ENCODE measurements at regions not wholly inside any gene's neighbourhood (a gene's known extent, or its start where the extent isn't known, plus 50 kb on each side); places are given as distances from the start of the nearest gene placed in this dataset.

DNA sequence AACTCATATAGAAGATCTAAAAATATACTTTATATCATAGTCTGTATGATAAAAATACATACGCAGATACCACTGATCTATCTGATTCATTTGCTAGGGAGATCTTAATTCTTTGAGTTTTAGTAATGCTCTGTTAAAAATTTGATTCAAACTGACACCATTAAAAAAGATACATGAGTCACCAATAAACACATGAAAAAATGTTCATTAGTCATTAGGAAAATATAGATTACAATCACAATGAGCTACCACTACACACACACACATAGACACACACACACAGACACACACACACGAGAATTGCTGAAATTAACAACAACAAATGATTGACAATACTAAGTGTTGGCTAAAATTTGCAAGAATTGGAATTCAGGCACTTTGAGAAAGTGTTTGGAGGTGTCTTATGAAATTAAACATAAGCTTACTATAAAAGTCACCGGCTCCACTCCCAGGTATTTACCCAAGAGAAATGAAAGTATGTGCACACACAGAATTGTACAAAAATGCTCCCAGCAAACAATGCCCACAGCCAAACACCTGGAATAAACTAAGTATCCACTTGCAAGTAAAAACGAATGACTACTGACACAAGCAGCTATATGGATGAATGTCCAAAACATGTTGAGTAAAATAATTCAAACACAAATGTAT, 117.7 kb upstream of the GGTLC1 start:
- DNase-seq (ENCODE audit: low read depth in 2 of 2): no peak

DNA sequence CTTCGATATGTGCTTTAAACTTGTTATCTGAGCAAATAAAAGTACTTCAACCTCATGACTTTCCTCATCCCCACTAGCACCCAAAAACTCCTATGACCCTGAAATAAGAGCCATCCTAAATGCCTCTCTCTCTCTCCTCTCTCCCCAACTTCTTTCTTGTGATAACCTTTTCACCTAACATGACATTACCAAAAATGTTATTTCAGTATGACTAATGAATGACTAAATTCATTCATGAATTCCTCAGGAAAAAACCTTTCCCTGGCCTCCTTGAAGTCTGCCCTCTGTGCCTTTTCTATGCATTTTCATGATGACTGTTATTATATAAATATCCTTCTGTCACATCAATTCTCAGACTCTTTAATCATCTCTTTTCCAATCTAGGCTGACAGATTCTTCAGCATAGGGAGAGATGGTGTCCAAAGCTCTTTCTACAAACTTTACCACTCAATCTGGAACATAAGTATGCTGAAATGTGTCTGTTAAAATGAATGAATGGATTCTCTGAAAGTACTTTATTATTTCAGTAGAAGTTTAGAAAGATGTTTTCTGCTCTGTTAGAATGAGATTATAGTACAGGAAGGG, 114.3 kb upstream of the GGTLC1 start:
- DNase-seq (ENCODE audit: low read depth in 2 of 2): no peak

DNA sequence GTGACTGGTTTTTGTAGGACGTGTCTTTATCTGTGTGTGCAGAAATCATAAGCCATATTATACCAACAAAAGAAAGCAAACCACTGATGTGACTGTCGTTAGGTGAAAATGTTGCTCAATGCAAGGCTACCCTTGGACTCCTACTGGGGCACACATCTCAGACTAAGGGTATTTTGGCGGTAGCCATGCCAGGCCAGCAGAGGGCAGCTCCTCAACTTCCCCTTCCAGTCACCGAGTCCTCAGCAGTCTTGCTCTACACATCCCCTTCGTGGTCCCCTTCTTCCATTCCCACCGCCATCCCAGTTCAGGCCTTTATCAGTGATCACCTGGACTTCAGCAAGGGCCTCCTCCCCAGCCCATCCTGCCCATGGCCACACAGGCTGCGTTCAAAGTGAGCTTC, 113.7 kb upstream of the GGTLC1 start:
- DNase-seq (ENCODE audit: low read depth in 2 of 2): no peak

DNA sequence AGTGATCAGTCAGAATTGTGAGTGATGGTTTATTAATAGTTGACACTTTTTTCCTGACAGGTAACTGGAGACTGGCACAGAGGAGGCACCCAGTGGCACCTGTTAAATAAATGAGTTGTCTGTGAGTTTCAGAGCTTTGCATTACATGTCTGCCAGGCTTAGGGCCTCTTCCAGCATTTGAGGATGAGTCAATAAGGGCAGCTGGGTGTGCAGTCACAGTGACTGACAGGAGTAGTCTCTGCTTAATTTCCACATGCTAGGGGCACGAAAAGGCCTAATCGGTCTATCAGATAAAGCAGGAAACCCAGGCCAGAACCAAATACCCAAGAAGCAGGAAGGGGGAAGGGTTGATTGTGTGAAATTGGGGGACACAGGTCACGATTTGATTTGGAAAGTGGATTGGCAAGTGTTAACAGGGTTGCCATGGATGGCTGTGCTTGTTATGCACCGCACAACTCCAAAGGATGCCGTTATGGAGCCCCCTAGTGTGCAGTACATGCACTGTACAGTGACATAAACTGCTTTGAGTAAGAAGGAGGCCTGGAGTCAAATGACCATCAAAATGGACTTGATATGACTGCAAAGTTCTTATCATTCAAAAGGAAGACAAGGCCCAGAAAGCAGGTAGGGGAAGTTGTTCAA, 111.9 kb upstream of the GGTLC1 start:
- peak; percentile 36 to 38 for DNase-seq (ENCODE audit: low read depth in 2 of 2)

DNA sequence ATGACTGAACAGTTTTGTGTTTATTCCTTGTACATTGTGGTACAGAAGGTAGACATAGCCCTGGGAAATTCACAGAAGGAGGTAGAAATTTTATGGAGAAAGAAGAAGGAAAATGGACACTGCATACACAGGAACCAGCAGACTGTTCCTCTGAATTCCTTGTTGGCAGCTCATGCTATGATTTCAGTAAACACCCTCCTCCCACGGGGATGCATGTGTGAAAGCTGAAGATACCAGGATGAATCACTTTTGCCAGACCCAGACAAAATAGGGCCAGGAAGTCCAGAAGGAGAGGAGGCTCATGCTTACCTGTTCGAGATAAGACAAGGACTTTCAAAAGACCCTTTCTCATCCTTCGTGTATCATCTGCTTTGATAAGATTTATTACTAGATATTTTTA, 110.3 kb upstream of the GGTLC1 start:
- no peak for DNase-seq (ENCODE audit: low read depth in 2 of 2)

DNA sequence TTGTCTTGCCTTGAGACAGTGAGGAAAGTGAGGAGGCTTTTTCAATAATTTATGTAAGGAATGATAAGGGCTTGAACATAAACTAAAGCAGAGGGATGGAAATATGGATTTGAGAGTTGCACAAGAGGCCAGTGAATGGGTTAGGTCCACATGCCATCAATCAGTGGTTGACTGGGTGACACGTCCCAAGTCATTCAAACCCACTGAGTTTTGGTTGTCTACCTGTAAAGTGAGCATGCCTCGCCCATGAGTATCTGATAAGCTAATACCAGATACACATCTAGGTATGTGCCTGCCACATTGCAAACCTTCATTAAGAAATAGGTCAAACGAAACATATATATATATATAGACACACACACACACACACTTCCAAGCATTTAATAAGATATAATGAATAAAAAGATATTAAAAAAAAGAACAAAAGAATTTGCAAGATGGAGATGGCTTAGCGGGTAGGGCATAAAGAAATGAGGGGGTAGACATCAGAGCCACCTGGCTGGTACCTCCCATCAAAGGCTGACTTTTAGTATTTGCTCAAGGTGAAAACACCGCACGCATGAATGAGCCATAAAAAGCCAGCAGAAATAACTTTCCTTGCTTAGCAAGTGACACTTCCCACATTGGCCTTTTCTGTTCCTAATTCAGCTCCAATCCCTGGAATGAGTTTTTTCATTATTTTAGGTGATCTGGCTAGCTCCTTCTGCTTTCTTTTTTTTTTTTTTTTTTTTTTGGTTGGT, 109.1 kb upstream of the GGTLC1 start:
- DNase-seq (ENCODE audit: low read depth in 2 of 2): no peak

DNA sequence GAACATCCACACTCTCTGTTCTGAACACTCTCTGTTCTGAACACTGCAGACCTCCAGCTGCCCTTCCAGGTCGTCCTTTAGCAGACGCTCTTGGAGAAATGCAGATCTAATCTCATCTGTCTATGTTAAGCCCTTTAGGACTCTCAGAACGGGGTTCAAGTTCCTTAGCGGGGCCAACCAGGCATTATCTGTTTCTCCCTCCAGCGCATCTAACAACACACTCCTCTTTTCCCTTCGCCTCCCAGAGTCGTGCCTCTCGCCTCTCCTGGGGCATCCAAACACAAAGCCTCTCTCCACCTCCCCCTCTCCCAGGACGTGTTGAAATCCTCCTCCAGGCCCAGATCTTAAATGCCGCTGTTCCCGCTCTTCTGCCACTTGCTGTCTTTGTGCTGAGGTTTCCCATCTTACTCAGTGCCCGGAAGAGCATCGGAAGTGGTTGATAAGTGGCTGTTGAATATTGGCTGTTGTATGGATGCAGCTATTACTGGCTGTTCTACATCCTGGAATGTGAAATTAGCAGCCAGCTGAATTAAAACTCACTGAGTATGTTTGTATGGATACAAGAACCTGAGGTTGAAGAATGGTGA, 108.4 kb upstream of the GGTLC1 start:
- DNase-seq (ENCODE audit: low read depth in 2 of 2): no peak

DNA sequence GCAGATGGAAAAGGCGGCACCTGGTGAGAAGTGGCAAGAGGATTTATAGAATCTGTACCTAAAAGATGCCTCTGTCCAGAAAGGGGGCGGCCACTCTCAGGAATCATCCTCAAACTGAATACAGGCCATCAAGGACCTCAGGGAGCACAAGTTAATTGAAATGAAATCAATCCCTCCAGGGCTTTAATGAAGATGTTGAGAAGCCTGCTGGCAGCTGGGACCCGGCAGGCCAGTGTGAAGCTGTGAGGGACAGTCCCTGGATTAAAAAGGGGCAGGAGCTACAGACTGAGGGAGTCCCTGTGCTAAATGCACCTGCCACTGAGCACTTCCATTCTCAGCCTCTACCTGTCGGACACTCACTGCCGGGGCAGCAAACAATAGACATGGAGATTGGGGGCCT, 107.7 kb upstream of the GGTLC1 start:
- no peak for DNase-seq (ENCODE audit: low read depth in 2 of 2)

DNA sequence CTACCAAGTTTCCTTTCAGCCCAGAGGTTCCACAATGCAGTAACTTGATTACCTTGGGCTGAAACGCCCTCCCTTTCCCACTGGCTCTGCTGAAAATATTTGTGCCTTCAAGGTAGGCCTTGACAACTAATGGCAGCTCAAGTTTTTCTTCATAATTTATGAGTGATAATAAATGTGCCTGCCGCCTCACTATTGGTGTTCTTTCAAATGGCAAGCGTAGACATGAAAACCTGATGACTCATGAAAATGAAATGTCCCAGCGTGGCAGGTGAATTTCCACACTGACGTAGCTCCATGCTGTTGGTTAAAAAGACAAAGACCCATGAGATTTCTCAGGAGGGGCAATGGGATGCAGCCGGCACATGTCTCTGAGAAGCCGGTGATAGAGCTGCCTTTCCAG, 107.2 kb upstream of the GGTLC1 start:
- DNase-seq (ENCODE audit: low read depth in 2 of 2): no peak

DNA sequence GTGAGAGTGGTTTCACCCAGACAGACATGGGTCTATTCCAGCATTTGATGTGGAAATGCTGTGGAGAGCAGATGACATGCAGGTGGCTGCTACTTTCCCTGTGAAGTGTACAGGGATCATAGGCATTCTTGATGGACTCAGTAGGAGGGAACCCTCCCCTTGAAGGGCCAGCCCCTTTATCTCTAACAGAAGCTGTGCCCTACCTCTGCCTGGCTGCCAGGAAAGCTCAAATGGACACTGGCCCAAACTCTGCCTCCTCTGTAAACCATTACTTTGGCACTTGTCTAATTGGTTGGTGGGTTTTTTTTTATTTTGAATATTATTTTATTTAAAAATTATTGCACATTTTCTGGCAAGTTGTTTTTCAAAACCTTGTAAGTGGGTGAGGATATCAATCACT, 106.7 kb upstream of the GGTLC1 start:
- DNase-seq (ENCODE audit: low read depth in 2 of 2): no peak

DNA sequence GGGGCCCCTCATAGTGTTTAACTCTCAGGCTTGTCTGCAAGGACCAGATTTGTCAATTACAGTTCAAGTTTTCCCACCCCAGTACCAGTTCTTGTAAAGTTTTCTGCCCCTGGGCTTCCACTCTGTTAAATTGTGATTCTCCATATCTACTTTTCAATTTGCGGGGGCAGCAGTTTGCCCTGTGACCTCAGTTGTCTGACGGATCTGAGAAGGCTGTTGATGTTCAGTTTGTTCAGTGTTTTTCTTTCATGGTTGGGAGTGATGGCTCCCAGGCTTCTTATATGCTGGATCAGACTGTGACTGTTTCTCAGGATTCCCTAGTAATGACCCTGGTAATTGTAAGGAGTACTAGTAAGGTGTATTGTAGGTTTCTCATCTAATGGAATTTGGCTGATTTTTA, 101.0 kb upstream of the GGTLC1 start:
- no peak for DNase-seq (ENCODE audit: low read depth in 2 of 2)

DNA sequence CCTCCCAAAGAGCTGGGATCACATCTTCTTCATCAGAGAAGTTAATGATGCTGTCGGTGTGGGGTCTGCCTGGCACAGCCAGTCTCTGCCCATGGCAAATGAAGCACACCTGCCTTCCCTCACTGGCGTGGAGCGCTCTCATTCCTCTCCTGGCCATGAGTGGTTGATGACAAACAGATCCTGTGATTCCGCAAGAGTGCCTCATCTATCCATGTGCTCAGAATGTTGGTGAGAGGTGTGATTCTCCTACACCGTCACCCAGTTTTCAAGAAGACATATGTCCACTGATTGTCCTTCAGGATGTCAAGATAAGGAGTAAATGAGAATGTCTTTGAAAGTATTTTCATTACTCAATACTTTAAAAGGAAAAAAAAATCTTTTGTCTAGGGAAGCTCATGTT, 97.5 kb upstream of the GGTLC1 start:
- no peak for DNase-seq (ENCODE audit: low read depth in 2 of 2)

DNA sequence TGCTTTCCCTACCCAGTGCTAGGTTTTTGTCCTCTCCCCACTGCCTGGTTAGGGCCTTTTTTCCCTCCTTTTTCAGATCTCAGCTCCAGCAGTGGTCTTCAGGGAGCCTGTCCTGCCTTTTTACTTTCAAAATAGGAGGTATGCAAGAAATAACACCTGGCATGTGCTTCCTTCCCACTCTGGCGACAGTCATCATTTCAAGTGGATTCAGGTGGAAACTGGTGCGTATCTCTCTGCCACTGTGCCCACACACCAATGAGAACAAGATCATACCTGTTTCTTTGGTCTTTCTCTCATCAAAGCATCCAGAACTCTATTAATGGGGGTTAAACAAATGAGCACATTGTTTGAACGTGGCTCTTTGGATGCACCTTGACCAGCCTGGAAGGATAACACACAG, 95.7 kb upstream of the GGTLC1 start:
- no peak for DNase-seq (ENCODE audit: low read depth in 2 of 2)

DNA sequence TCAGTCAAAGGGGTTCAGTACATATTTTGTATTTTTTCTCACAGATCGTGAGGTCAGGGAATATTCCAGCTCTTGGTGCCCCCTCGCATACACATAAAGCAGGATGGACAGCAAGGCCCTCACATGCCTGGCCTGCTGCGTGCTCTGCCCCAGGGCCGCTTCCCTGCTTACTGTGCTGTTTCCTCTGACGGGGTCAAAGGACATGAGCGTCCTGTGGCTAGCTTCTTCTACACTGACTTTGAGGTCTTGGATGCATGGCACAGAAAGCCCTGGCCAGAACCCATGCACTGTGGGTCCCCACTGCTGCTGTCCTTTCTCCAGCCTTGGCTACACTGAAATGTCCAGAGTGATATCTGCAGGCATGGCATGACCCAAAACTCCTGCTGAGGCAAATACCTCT, 92.5 kb upstream of the GGTLC1 start:
- no peak for DNase-seq (ENCODE audit: low read depth in 2 of 2)

DNA sequence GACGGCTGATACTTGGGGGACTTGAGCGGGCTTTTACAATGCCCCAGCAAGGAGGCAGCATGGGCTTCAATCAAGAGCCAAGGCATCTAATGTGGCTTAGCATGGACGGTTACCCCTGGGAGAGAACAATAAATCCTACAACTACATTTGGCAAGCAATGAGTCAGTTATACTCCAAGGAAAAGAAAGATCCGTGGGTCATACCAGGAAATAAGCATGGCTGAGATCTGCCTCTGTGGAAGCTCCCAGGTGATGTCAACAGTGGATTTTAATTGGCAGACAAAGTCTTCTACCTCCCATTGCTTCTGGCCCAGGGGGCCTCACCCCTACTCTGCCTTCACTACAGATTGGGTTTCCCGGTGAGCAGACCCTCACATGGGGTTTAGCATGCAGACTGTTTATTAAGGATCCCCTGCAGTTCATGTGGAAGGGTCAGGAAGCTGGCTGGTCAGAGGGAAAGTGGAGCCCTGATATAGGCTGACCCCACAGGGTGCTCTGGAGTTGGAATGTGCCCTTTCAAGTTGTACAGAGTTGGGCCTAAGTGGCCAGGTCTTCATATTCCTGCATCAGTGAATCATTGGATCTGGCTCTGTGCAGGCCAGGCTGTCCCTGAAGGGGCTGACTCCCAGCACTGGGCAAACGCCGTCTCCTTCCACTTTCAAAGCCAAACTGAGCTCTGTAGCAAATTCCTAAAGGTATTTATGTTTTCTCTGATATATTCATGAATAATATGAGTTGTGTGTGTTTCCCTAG, 91.3 kb upstream of the GGTLC1 start:
- no peak for DNase-seq (ENCODE audit: low read depth in 2 of 2)

DNA sequence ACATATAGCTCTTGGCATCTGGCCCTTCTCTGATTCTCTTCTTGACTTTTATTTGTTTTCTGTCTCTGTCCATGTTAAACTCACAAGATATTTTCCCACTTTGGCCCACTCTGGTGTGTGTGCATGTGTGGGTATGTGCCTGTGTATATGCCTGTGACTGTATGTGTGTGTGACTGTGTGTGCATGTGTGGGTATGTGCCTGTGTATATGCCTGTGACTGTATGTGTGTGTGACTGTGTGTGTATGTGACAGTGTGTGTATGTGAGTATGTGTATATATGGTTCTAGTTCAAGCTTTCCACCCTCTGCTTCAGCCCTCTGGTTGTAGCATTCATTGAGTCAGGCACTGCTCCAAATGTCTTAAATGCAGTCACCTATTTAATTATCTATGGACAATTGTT, 88.6 kb upstream of the GGTLC1 start:
- no peak for DNase-seq (ENCODE audit: low read depth in 2 of 2)

DNA sequence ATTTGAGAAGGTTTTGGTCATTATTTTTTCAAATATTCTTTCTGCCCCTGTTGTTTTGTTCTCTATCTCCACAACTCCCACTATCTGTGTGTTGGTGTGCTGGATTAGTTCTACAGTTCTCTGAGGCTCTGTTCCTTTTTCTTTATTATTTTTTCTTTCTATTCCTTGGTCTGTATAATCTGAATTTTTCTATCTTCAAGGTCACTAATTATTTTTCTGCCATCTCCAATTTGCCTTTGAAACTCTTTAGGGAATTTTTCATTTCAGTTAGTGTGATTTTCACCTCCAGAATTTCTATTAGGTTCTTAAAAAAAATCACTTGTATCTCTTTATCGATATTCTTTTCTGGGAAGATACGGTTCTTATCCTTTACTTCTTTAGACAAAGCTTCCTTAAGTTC, 82.1 kb upstream of the GGTLC1 start:
- DNase-seq (ENCODE audit: low read depth in 2 of 2): no peak

DNA sequence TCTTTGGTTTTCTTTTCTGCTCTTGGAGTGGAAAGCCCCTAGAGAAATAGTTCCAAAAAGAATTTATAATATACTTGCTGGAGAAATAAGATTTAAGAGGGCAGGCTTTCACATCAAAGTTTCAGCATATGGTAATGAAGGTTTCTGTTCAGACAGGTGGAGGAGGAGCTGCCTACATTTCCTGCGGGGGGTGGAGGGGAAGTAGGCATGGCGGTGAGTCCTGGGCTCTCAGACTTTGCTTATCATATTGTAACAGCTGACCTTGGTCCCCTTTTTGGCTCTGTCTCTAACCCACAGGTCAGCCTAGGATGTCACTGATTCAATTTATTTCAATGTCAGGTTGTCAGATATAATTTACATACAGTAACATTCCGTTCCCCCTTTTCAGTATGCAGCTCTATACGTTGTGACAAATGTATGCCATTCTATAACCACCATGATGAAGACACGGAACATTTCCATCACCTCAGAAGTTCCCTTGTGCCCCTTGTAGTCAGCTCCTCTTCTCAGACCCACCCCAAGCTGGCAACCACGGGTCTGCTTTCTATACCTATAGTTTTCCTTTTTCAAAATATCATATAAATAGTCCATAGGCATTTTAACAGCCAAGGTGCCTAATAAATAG, 77.6 kb upstream of the GGTLC1 start:
- no peak for DNase-seq (ENCODE audit: low read depth in 2 of 2)

DNA sequence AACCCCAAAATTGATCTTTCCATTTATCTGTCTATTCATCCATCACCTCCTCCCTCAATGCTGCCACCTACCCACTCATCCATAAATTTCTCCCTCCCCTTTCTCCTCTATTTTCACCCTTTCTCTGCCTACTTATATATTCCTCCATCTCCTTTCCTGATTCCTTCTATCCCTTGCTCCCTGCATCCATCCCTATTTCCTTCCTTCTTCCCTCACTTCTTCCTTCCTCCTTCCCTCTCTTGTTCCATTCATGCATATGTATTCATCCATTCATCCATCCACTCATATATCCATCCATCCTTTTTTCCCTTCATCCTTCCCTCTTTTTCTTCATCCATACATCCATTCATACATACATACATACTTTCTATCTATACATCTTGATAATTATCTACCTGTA, 76.3 kb upstream of the GGTLC1 start:
- DNase-seq (ENCODE audit: low read depth in 2 of 2): no peak

DNA sequence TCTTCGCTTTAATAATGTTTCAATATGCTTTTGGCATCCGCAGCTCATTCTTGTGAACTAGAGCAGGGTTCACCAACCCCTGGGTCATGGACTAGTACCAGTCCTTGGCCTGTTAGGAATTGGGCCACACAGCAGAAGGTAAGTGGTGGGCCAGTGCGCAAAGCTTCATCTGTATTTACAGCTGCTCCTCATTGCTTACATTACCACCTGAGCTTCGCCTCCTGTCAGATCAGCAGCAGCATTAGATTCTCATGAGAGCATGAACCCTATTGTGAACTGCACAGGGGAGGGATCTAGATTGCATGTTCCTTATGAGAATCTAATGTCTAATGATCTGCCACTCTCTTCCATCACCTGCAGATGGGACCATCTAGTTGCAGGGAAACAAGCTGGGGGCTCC, 75.5 kb upstream of the GGTLC1 start:
- DNase-seq (ENCODE audit: low read depth in 2 of 2): no peak

DNA sequence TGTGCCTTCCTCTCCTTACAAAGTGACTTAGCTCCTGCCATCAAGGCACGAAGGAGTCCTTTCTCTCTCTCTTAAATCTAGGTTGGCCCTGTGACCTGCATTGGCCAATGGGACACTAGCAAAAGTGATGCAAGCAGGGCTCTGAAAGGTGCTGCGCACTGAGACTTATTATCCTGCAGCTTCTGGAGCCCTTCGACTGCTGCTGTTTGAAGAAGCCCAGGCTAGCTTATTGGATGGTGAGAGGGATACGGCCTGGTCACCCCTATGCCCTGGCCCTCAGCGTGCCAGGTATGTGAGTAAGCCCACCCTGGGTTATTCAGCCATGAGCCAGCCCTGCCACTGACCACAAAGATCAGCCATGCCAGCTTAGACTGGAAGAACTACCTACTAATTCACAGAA, 74.5 kb upstream of the GGTLC1 start:
- no peak for DNase-seq (ENCODE audit: low read depth in 2 of 2)

Data from stimulated activated CD8-positive, alpha-beta memory T cell treated with anti-CD3 and anti-CD28 coated beads, Interleukin-7, amount 100 ng/mL, for 1 hour (primary cell).